Peyer's patch (tissue), 4 donors: ENCODE measurements at regions not wholly inside any gene's neighbourhood (a gene's known extent, or its start where the extent isn't known, plus 50 kb on each side); places are given as distances from the start of the nearest gene placed in this dataset.
"Not testable (repeated sequence)": the region's sequence is repeated elsewhere in the genome, so short reads cannot be mapped to it uniquely, and the experiment has no call there.

Experiments
- DNase-seq, 3 donors: peaks; one replicate each; pipeline ENCODE4 v3.0.0-alpha.2; 2017 to 2019
- H3K27ac ChIP-seq, 4 donors: fragments of 200-600 bp; sonication (generic); one replicate each; pipeline ENCODE4 v1.5.1; 2016 to 2019
- H3K27me3 ChIP-seq, 2 donors: fragments of 200-600 bp; sonication (generic); one replicate each; pipeline ENCODE4 v1.5.1; 2019
- H3K36me3 ChIP-seq, 3 donors: fragments of 200-600 bp; sonication (generic); one replicate each; pipeline ENCODE4 v1.5.1; 2016 to 2019
- H3K4me1 ChIP-seq, 4 donors: fragments of 200-600 bp; sonication (generic); one replicate each; pipeline ENCODE4 v1.5.1; 2016 to 2019
- H3K4me3 ChIP-seq, 4 donors: fragments of 200-600 bp; sonication (generic); 1 replicate in 3 of 4; 2 replicates in 1 of 4; pipeline ENCODE4 v1.5.1; 2016 to 2019; ENCODE audit warnings: mild to moderate bottlenecking in 1 of 4
- H3K9me3 ChIP-seq, 4 donors: fragments of 200-600 bp; sonication (generic); one replicate each; pipeline ENCODE4 v1.5.1; 2016 to 2019; ENCODE audit warnings: mild to moderate bottlenecking in 1 of 4
- POLR2A ChIP-seq, 2 donors: fragments of 450-650 bp; IDR thresholded peaks; one replicate each; pipeline ENCODE4 v1.5.1; 2017; ENCODE audit warnings: antibody characterized with exemption in 2 of 2, mild to moderate bottlenecking in 2 of 2, moderate library complexity in 2 of 2
- TF ChIP-seq, protein P1 (sequence below), 6 experiments: fragments of 450-650 bp in 4 of 6; fragments of 200-600 bp in 2 of 6; sonication (generic) in 1 of 6; IDR thresholded peaks; one replicate each; pipeline ENCODE4 v1.5.1; 2017 to 2019; ENCODE audit warnings: antibody characterized with exemption in 6 of 6, mild to moderate bottlenecking in 3 of 6, moderate library complexity in 1 of 6

DNA sequence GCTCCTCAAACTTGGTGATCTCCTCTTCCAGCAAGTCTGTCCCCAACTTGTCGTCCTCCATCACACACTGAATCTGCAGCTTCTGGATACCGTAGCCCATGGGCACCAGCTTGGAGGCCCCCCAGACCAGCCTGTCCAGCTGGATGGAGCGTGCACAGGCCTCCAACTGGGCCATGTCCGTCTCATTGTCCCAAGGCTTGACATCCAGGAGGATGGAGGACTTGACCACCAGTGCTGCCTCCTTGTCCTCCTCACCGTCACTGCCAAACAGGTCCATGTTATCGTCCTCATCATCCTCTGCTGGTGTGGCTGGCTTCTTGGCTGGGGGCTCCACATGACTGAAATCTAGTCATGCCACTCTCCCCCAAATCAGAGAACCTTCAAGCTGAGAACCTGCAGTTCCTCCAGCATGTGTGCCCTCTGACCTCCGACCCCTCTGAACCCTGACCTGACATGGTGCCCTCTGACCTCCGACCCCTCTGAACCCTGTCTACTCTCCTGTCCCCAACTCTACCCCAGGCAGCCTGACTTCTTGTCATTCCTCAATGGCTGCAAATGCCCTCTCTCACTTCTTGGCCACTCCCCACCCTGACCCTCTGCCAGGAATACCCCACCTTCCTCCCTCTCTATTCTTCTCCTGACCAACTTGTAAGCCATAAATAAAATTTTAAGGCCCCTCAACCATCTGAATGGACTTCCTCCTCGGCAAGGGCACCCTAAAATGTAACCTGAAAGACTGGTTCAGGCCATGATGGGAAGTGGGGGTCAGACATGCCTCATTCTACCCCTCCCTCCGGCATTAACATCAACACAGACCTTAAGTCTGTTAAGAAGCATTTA is 275.7 kb upstream of the C1orf174 start:
- no peaks in the 10 kb centered on the region for H3K27me3 ChIP-seq
- no peak overlapping the region for H3K27ac ChIP-seq
- no peak for DNase-seq
- no peaks in the 10 kb centered on the region for H3K9me3 ChIP-seq
- no peaks in the 10 kb centered on the region for H3K4me1 ChIP-seq
- no peak for TF ChIP-seq POLR2A (IDR thresholded peaks at IDR 0.05)
- TF ChIP-seq, protein P1, sequence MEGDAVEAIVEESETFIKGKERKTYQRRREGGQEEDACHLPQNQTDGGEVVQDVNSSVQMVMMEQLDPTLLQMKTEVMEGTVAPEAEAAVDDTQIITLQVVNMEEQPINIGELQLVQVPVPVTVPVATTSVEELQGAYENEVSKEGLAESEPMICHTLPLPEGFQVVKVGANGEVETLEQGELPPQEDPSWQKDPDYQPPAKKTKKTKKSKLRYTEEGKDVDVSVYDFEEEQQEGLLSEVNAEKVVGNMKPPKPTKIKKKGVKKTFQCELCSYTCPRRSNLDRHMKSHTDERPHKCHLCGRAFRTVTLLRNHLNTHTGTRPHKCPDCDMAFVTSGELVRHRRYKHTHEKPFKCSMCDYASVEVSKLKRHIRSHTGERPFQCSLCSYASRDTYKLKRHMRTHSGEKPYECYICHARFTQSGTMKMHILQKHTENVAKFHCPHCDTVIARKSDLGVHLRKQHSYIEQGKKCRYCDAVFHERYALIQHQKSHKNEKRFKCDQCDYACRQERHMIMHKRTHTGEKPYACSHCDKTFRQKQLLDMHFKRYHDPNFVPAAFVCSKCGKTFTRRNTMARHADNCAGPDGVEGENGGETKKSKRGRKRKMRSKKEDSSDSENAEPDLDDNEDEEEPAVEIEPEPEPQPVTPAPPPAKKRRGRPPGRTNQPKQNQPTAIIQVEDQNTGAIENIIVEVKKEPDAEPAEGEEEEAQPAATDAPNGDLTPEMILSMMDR (IDR thresholded peaks at IDR 0.05) = no peak
- no peak overlapping the region for H3K4me3 ChIP-seq
- no peaks in the 10 kb centered on the region for H3K36me3 ChIP-seq

DNA sequence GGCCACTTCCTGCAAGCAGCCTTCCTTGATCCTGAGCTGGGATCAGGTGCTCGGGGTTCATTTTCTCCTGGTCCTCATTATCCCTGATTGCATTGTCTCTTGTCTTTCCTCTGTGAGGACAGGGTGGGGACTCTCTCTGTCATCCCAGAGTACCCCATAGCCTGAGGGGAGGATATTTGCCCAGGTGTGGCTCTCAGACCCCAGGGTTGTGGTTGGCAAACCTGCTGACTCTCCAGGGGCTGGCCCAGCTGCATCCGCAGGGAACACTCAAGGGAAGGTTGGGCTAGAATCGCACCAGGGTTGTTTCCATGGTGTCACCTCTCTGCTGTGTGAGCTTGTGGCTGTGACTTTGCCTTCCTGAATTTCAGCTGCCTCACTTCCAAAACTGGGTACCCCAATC is 276.8 kb upstream of the C1orf174 start:
- H3K36me3 ChIP-seq = no peaks in the 10 kb centered on the region
- no peak for TF ChIP-seq POLR2A (IDR thresholded peaks at IDR 0.05)
- TF ChIP-seq, protein P1 (IDR thresholded peaks at IDR 0.05) = no peak
- DNase-seq = no peak
- H3K4me1 ChIP-seq = no peaks in the 10 kb centered on the region
- no peaks in the 10 kb centered on the region for H3K9me3 ChIP-seq
- H3K27me3 ChIP-seq = no peaks in the 10 kb centered on the region
- no peak overlapping the region for H3K27ac ChIP-seq
- no peak overlapping the region for H3K4me3 ChIP-seq

DNA sequence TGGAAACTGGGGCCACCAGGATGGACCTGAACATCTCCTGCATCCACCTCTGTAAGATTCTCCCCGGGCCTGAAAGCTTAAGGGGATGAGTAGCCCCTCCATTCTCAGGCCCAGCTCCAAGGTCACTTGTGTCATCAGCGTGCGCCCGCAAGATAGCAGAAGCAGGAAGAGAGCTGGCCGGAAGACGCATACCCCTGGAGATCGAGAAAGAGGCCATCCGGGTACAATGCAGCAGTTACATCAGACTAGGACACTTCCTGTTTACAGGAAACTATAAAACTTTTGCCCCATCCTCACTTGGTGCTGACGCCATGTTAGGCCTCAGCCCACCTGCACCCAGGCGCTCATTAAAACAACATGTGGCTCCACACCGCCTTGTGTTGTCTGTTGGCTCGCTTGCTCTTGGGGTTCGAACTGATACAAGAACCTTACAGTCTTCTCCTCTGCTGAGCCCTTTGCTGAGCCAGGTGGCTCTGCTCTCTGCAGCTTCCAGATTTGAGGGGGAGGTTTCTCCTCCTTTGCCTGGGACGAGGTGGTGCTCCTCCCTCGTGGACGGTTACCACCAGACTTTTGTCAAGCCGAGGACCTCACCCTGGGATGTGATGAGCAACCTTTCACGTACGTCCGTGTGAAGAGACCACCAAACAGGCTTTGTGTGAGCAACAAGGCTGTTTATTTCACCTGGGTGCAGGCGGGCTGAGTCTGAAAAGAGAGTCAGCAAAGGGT is 277.5 kb upstream of the C1orf174 start:
- H3K9me3 ChIP-seq = no peaks in the 10 kb centered on the region
- H3K4me3 ChIP-seq = no peak overlapping the region
- no peak for DNase-seq
- no peaks in the 10 kb centered on the region for H3K27me3 ChIP-seq
- H3K36me3 ChIP-seq = no peaks in the 10 kb centered on the region
- H3K4me1 ChIP-seq = no peaks in the 10 kb centered on the region
- no peak for TF ChIP-seq POLR2A (IDR thresholded peaks at IDR 0.05)
- TF ChIP-seq, protein P1 (IDR thresholded peaks at IDR 0.05) = no peak
- H3K27ac ChIP-seq = no peak overlapping the region

DNA sequence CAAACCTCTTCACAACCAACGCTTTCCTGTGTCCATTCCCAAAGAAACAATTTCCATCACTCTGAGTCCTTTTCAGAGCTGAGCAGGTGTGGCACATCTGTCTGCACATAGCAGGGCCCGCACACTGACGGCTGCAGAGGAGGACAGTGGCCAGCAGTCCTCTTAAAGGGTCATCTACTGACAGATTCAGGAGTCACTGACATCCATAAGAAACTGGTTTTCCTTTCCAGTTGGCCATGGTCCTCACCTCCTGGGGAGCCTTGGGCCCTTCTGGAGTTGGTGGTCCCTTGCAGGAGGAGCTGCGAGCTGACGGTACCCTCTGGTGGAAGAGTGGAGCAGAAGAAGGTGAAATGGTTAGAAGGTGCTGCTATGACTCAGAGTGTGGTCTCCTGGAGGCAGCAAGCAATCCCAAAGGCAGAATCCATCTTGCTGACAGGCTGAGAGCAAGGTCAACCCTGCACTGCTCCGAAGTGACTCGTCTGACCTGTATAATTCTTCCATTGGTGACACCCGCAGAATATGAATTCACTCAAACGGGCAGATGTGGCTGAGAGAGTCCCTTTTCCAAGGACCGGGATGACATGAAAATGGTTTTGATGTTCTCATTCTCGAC is 278.5 kb upstream of the C1orf174 start:
- Histone ChIP-seq H3K4me3 (no peak overlapping the region), H3K9me3 (no peaks in the 10 kb centered on the region), H3K27me3 (no peaks in the 10 kb centered on the region), H3K27ac (no peak overlapping the region), H3K4me1 (no peaks in the 10 kb centered on the region), H3K36me3 (no peaks in the 10 kb centered on the region)
- no peak for DNase-seq
- TF ChIP-seq, protein P1 (IDR thresholded peaks at IDR 0.05) = no peak
- TF ChIP-seq POLR2A (IDR thresholded peaks at IDR 0.05) = no peak

DNA sequence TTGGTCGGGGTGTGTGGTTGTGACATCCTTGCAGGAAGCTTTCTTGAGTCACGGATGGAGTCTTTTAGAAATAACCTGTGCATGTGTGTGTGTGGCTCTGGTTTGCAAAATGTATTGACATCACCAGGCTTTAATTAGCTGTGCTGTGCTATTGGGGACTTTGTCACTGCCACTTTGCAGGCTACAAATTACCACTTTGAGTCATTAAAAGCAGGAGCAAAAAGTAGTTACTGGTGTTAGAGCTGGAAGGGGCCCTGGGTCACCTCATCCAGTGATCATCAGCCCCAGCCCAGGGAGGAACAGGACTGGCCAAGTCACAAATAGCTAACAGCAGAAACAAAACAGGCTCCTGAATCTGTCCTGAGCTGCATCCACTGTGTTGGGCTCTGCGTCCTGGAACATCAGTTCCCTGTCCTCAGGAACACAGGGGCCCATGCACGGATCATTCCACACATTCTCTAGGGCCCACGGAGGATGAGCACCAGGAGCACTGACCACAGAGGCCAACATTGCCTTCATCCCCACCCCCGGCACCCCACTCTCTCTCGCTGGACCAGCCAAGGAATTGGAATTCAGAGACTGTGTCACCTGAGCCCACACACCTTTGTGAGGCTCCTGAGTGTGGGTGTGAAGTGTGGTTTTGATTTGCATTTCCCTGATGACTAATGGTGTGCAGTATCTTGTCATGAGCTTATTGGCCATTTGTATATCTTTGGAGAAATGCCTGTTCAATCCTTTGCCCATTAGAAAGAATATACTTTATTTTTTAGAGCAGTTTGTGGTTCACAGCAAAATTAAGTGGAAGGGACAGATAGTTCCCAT is 280.1 kb upstream of the C1orf174 start:
- Histone ChIP-seq H3K27ac (no peak overlapping the region), H3K27me3 (no peaks in the 10 kb centered on the region), H3K36me3 (no peaks in the 10 kb centered on the region), H3K9me3 (no peaks in the 10 kb centered on the region), H3K4me1 (no peaks in the 10 kb centered on the region), H3K4me3 (no peak overlapping the region)
- TF ChIP-seq, protein P1 (IDR thresholded peaks at IDR 0.05) = no peak
- TF ChIP-seq POLR2A (IDR thresholded peaks at IDR 0.05) = no peak
- no peak for DNase-seq

DNA sequence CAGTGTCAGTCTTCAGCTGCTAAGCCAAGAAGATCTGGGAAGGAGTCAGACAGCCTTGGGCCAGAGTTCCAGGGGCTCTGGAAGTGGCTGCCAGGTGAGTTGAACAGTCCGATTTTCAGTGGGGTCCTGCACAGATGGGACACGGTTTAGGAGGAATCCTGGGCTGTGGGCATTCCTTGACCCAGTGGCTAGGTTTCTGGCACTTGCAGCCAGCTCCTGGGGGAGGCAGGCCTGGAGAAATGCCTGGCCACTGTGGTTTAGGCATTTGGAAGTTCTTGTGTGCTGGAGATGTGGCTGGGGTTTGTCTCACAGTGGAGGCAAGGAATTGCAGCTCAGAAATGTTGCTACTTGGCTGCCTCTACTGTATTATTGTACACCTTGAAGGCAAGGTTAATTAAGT is 286.4 kb upstream of the C1orf174 start:
- H3K4me1 ChIP-seq, H3K27ac ChIP-seq, DNase-seq, H3K4me3 ChIP-seq, H3K27me3 ChIP-seq, H3K9me3 ChIP-seq, H3K36me3 ChIP-seq: not testable (repeated sequence)
